Urothelium cell line (cell line): ENCODE measurements at regions not wholly inside any gene's neighbourhood (a gene's known extent, or its start where the extent isn't known, plus 50 kb on each side); places are given as distances from the start of the nearest gene placed in this dataset.
A peak's percentile ranks its signal among the peaks of the same experiment; 100 is the strongest.

ENCODE experiments used
- DNase-seq: peaks from one replicate; pipeline ENCODE4 v3.0.0; 2011; ENCODE audit warnings: low spot score, mixed read lengths
- FAIRE-seq: peaks from 2 replicates; lab custom pipeline; 2011; peaks lifted over from hg19 to GRCh38; lab: Jason Lieb, UNC

DNA sequence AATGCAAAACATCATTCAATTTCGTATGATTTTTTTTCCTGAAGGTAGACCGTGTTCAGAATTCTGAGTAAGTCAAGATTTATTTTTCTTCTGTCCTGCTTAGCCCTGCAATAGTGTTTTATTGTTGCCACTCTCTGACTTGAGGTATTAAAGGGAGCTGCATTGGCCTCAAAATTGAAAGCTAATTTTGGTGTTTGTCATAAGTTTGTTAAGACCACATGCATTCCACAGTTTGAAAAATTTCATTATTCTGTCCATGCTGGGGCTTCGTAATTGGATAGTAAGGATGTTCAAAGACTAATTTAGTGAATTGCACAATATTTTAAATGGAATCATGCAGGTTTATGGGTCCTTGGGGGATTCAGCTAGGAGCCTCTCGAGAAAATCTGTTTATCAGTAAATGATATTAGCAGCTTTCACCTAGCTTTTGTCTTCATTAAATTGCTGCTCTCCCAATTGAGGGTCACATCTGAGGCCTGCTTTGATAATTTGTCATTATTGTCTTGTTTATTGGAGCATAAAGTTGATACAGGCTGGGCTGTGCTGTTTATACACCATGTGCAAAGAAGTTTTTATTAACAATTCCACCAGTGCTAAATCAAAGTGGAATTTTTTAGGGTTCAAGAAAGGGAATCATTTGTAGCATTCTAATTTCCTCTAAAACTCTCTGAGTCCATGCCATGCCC is 339.8 kb upstream of the OBI1 start:
- DNase-seq (no peak), FAIRE-seq (no peak)

DNA sequence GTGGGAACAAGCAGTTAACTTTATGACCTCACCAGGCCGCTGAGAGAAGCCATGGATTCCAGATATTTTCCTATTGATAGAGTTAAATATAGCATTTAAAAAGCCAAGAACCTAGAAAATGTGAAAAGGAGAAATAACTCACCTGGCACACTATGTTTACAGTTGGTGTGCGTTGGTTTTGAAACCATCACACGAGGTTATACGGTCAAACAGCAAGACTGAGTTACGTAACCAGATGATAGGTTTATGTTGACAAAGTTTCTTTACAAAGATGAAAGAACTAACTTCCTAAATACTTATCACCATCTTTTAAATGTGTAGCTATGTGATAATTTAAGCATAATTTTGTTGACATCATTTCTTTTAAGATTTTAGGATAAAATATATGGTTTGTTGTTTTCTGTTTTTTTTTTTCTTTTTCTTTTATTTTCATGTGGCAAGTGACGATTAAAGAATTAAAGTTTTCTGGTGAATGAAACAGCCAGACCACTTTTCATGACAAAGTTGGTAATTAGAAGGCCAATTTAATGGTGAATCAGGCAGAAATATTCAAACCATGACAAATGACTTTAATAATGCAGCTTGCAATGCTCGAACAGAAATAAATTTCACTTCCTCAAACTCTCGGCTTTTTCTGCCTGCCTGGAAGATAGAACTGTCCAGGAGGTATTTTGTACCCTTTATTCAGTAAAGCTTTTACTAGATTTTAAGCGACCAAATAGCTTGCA is 339.1 kb upstream of the OBI1 start:
- DNase-seq (no peak), FAIRE-seq (no peak)

DNA sequence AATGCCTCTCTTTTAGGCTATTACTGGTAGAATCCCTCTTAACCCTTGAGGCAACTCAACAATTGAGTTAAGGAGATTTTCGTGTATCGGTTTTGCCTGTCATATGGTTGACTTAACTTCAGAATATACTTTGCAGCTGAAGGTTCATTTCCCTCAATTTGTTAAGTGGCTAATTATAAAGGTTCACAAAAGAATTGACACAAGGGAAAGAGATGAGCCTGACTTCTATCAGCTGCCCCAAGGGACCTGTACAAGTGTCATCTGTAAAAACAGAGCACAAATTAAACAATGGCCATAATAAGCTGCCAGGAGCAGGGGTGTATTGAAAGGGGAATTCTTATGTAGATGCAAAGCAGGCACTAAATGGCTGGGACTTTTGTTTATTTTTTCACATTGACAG is 334.8 kb upstream of the OBI1 start:
- FAIRE-seq (no peak), DNase-seq (no peak)

DNA sequence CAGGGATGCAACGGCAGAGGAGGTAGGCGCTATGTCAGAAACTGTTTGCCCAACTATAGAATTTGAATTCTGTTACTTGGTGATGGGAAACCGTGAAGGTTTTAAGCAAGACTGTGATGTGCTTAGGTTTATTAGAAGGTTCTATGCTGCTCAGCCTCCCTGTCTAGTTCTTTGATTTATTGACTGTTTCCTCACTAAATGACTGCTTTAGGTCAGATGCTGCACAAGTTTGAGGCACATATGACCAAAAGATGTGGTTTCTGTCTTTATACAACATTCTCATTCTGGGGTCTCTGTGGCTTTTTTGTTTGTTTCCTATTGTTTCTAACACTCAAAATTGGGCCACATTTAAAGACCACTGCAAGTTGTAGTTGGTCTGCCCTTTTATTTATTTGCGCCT is 323.0 kb upstream of the OBI1 start:
- DNase-seq, result no peak

DNA sequence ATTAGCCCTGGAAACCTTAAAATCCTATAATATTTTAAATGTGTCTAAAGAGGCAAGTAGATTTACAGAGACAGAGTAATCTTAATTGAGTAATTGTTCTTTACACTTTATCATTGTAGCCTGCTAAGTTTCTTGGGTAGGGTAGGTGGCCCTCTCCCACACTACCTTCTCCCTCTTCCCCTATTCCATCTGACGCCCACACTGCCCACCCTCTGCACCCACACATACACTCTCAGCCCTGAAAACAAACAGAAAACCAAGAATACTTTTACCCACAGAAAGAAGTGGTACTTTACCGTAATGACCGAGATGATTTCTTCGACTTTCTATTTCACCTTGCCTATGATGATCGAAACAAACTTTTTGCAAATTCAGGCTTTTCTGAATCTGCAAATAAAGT is 320.4 kb upstream of the OBI1 start:
- DNase-seq, result no peak
- no peak for FAIRE-seq

More for the DNA sequence above, 323.0 kb upstream of the OBI1 start:
- FAIRE-seq, result no peak

DNA sequence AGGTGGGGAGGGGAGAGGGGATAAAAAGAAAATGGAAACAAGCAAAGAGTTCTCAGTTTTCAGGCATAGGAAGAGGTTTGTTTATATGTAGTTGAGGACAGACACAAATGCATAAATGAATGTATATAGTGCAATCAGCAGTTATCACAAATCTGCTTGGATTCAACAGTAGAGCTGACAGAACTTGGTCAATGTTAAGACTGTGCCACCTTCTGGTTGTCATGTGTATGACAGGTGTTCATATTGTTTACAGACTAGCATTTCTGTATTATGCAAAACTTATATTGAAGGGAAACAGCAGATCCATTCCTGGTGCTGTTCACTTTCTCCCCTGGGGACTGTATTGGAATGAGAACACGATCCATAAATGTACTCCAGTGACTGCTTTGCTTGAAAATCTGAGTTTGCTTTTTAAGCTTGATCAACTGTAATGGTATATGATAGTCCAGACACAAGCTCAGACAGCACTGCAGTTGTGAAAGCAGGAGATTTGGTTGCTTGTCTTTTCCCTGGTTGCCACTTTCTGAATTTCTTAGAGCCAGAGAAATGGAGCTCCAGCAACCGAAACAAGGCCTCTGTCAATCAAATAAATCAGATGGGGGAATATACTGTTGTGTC is 319.5 kb upstream of the OBI1 start:
- FAIRE-seq, result no peak
- DNase-seq, result peak; percentile 14

DNA sequence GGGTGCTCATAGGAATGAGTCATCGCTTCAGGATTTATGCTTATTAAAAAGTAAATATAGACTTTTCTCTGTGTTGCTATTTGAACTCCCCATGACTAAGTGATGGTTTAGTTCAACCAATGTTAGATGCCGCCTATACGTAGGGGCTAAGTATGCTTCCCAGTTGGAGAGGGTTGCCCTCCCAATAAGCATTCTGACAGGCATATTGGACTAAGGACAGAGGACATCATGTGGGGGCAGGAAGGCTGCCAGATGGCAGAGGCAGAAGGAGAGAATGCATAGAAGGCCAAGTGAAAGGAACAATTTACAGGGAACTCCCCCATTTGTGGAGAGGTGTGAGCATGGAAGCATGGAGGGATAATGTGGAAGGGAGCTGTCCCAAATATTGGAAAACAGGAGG is 318.4 kb upstream of the OBI1 start:
- DNase-seq (no peak), FAIRE-seq (no peak)

DNA sequence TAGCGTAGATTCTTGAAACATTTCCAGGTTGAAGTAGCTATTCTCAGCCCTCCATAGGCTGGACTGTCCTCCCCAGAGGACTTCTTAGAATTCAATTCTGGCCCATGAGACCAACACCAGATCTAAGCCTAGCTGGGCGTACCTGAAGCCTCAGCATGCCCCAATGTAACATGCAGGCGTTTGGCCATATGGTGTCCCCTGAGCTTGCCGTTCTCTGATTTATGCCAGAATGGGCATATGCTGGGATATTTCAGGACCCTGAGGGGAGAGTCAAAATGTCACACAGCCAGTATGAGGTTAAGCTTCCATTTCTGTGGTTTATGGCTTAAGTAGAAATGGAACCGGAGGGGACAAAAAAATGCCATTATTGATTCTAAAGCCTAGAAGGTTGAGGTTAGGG is 317.7 kb upstream of the OBI1 start:
- FAIRE-seq, result no peak
- no peak for DNase-seq

DNA sequence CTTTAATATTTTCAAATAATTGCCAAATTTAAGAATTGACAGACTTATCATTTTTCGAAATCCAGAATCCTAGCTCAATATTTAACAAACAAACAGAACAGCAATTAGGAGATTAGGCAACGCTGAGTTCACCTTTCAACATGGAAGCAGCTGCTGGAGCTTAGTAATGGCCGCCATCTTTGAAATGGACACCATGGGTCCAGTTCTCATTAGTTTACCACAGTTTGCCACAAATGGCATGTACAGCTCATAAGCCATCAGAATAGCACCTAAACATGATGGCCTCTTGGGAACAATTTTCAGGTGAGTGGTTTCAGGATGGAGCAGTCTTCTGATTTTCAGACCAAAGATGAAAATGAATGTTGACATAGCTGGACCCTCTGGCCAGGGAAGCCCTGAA is 313.6 kb upstream of the OBI1 start:
- FAIRE-seq, result no peak
- DNase-seq, result no peak

DNA sequence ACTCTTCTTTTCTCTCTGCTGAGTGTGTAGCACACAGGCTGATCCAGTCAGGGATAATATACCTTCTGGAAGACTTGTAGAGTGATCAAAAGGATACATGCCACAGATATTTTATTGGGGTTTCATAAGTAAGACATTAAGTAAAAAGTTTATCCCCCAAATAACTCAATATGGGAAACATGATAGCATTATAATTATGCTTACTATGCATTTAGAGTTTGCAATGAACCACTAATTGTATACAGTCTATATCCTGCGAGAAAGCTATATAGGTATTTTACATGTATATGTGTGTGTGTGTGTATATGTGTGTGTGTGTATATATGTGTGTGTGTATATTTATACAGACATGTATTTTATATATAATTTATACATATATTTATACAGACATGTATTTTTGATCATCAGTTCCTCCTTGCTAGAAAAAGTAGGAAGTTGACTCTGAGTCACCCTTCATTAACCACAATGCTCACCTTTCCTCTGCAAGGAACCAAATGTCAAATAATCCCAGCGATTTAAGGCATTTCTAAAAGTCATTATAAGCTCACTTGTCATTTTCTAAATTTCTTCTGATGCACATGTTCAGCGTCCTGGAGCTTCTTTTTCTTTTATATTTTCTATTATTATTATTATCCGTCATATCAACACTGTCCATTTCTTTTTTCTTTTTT is 312.5 kb upstream of the OBI1 start:
- no peak for FAIRE-seq
- no peak for DNase-seq

DNA sequence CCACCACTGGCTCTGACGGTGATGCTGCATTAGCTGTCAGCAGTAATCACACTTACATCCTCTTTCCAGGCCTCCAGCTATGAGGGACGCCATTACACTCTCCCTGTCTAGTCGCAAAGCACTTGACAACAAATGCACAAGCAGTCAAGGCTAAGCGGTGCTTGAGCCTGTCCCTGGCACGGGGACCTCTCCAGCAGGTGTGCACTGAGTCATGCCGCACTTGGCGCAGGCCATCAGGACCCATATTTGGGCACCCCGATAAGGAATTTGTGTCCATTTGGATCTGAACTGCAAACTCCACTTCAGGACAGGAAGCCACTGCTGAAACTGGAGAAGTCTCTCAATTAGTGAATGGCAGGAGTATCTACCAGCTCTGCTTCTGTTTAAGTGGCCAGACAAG is 301.9 kb upstream of the OBI1 start:
- DNase-seq (no peak), FAIRE-seq (no peak)

DNA sequence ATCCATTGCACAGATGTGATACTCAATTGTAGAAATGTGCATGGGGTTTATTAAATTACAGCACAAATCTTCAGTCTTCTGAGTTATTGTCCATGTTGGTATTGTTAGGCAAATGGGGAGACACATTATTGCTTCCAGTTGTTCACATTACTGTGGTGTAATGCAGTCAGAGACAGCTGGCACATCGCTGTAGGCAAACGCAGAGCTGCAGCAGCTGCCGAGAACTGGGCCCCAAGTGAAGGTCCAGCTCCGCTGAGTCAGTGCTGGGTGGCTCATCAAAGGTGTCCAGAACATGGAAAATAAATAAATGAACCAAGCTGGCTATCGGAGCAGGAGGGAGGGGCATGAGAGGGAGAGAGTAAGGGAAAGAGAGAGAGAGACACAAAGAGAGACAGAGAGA is 299.1 kb upstream of the OBI1 start:
- FAIRE-seq (no peak), DNase-seq (no peak)

DNA sequence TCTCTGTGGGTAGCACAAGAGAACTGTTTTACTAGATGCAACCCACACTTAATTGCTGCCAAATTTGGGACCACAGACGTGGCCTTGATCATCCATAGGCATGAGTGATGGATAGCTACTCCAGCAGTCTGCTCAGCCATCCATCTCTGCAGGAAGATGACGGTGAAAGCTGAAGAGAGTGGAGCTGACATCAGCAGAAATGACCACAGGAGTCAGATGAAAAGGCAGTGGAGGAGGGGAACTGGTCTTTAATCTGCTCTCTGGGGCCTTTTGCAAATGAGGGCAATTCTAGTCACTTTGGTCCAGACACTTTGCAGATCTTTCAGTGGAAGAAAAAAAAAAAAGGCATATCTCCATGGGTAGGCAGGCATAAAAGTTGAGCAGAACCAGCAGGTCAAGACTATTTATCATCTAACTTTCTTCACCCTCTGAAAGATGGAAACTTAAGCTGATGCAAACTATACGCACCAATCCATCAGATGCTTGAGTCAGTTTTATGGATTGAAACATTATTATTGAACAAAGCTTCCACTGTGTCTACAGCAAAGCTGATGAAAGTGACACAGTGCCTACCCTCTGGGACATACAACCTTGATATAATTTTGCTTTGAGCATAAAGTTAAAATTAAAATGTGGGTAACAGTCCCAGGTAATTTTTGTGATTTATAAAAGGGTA is 281.6 kb upstream of the OBI1 start:
- DNase-seq (no peak), FAIRE-seq (no peak)

DNA sequence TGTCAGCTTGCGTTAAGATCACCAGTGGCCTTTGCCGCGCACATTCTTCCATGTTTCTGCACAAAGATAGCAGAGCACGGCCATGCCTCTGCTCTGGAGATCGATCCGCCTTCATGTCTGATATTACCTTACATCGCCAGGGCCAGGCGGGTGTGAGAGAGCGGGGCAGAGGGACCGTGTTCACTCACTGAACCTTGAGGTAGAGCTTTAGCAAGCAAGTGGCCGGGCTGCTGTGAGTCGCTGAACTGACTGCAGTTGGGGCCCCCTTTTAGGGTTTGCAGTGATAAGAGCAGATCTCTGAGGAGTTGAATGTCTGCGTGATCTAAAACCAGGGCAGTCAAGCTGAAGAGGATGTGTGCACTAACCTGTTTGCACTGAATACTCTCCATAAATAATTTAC is 275.4 kb upstream of the OBI1 start:
- no peak for FAIRE-seq
- DNase-seq, result no peak

DNA sequence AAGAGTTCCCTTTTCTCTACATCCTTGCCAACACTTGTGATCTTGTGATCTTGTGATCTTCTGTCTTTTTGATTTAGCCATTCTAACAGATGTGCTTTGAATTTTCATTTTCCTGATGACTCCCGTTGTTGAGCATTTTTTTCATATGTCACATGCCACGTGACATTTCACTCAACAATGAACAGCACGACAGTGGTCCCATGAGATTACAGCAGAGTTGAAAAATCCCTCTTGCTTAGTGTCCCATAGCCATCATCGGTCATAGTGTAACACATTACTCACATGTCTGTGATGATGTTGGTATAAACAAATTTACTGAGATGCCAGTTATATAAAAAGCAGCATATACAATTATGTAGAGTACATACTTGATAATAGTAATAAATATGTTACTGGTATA is 256.1 kb upstream of the OBI1 start:
- no peak for DNase-seq
- no peak for FAIRE-seq

DNA sequence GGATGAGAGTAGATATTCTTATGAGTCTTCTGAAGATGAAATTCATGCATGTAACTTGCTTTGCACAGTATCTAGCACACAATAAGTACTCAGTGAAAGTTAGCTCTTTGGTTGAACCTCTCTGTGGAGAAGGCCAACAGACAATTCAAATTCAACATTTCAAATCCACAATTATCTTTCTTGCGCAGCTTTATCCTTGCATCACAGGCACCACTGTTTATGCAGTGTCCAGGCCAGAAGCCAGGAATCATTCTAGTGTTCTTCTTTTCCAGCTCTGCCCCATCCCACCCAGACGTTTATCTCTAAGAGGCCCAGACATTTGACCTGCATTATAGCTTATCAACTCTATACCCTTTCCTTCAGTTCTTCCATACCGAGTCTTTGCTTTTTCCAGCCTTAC is 254.7 kb upstream of the OBI1 start:
- FAIRE-seq, result no peak

DNA sequence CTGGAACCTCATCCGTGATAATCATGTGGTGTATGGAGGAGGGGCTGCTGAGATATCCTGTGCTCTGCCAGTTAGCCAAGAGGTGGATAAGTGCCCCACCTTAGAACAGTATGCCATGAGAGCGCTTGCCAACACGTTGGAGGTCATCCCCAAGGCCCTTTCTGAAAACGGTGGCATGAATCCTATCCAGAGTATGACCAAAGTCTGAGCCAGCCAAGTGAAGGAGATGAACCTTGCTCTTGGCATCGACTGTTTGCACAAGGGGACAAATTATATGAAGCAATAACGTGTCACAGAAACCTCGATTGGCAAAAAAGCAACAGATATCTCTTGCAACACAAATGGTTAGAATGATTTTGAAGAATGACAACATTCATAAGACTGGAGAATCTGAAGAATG is 251.2 kb upstream of the OBI1 start:
- DNase-seq (no peak), FAIRE-seq (no peak)

More for the DNA sequence above, 254.7 kb upstream of the OBI1 start:
- no peak for DNase-seq

DNA sequence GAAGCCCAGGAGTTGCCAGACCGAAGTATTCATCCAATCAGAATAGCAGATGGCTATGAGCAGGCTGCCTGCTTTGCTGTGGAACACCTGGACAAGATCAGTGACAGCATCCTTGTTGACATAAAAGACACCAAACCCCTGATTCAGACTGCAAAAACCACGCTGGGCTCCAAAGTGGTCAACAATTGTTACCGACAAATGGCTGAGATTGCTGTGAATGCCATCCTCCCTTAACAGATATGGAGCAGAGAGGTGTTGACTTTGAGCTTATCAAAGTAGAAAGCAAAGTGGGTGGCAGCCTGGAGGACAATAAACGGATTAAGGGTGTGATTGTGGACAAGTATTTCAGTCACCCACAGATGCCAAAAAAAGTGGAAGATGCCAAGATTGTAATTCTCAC is 250.3 kb upstream of the OBI1 start:
- FAIRE-seq (no peak), DNase-seq (no peak)

DNA sequence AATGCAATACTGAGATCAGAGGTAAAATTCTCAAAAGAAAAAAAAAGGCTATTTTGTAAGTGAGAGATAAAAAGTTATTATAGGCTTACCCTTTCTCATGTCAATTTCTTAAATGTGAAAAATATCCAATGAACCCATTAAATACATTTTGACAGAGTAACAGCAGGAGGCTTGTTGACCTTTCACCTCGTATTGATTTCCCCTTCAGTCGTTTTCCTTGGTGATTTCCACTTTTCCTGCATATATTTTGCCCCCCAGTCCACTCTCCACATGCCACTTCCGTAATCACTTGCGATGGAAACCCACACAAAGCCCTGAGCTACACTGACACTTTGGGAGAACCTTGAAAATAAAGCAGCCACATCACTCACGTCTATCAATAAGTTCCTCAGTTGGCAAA is 248.1 kb upstream of the OBI1 start:
- no peak for DNase-seq
- FAIRE-seq, result no peak

DNA sequence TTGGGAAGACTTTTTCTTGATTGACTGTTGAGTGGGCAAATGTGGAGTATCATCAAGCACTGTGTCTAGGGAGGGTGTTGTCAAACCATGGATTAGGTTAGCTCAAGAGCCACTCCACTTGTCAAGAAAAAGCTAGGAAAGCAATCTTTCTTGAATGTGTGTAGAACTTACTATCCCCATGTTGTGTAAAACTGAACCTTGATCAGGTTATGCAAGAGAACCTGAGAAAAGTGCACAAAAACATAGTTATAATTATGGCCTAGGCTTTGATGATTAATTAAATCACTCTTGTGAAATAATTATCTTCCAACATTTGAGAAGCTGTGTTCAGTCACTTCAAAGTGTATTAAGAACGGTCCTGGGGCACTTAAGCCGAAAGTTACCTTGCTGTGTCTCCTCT is 238.2 kb upstream of the OBI1 start:
- FAIRE-seq (no peak), DNase-seq (no peak)

DNA sequence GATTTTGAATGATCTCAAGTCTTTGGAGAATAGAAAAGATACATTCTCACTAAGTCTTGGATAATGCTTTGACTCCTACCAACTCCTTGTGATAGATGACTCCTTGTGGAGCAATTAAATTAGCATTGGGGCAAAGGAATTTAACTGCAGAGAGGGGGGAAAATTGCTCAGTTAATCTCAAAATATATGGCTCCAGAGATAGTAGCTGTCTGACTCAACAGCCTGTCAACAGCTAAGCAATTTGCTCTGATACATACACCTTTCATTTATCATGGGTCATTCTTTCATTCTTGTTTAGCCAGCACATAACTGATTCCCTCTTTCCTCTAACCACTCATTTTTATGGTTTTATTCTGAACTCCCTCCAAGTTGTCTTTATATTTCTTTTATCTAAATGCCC is 225.6 kb upstream of the OBI1 start:
- FAIRE-seq (no peak), DNase-seq (no peak)
